Stomach (tissue), 8 donors: ENCODE measurements at regions not wholly inside any gene's neighbourhood (a gene's known extent, or its start where the extent isn't known, plus 50 kb on each side); places are given as distances from the start of the nearest gene placed in this dataset.
"Not testable (repeated sequence)": the region's sequence is repeated elsewhere in the genome, so short reads cannot be mapped to it uniquely, and the experiment has no call there.

Source experiments
- DNase-seq, 2 donors: peaks; one replicate each; pipeline versions ENCODE4 v3.0.0 to v3.0.0-alpha.2; 2013 to 2019
- H3K27ac ChIP-seq, 5 donors: fragments of 200-600 bp in 4 of 5; sonication (generic) in 4 of 5; one replicate each; pipeline ENCODE4 v1.5.1; 2013 to 2019; ENCODE audit warnings: mild to moderate bottlenecking in 1 of 5, moderate library complexity in 1 of 5
- H3K27me3 ChIP-seq, 3 donors: fragments of 200-600 bp; sonication (generic); one replicate each; pipeline ENCODE4 v1.5.1; 2017 to 2019; ENCODE audit warnings: mixed run types in 1 of 3
- H3K36me3 ChIP-seq, 4 donors: fragments of 200-600 bp; sonication (generic); 1 replicate in 3 of 4; 2 replicates in 1 of 4; pipeline ENCODE4 v1.5.1; 2016 to 2019
- H3K4me1 ChIP-seq, 4 donors: fragments of 200-600 bp; sonication (generic); one replicate each; pipeline ENCODE4 v1.5.1; 2016 to 2019
- H3K4me3 ChIP-seq, 4 donors: fragments of 200-600 bp; sonication (generic) in 3 of 4; one replicate each; pipeline ENCODE4 v1.5.1; 2016 to 2019; ENCODE audit warnings: mild to moderate bottlenecking in 1 of 4
- H3K9me3 ChIP-seq, 4 donors: fragments of 200-600 bp; sonication (generic); one replicate each; pipeline ENCODE4 v1.5.1; 2016 to 2019
- EP300 ChIP-seq: sonication (generic); formaldehyde crosslinking; IDR thresholded peaks from one replicate; pipeline ENCODE4 v1.6.1; 2017; ENCODE audit warnings: antibody characterized with exemption
- POLR2A ChIP-seq, 4 donors: fragments of 450-650 bp; IDR thresholded peaks; one replicate each; pipeline ENCODE4 v1.6.1; 2016; ENCODE audit warnings: antibody characterized with exemption in 4 of 4, control low read depth in 2 of 4, mild to moderate bottlenecking in 1 of 4, moderate library complexity in 1 of 4
- POLR2AphosphoS5 ChIP-seq, 3 donors: sonication (generic); formaldehyde crosslinking; IDR thresholded peaks; one replicate each; pipeline ENCODE4 v1.6.1; 2016; ENCODE audit warnings: antibody characterized with exemption in 3 of 3
- WGBS, 5 donors: extraction: QIAGEN DNeasy Blood & Tissue Kit in 3 of 5; methylation state at CpG; one replicate each; pipeline versions ENCODE4 v1.1.5 to v1.1.7; 2013 to 2018; 5-methylcytosine and 5-hydroxymethylcytosine counted together
- intact Hi-C: fragments of 100-400 bp; cut with DNase I; formaldehyde crosslinking; loops from one replicate; pipeline ENCODE4 v1.15.1; 2023; ENCODE audit warnings: low total_unique reads
- TF ChIP-seq, protein P1 (sequence below), 7 experiments: fragments of 450-650 bp in 4 of 7; fragments of 200-600 bp in 3 of 7; sonication (generic) in 3 of 7; IDR thresholded peaks; one replicate each; pipeline ENCODE4 v1.5.1; 2016 to 2019; ENCODE audit warnings: antibody characterized with exemption in 7 of 7, control low read depth in 2 of 7, mild to moderate bottlenecking in 1 of 7
- donor health status: healthy with polysubstance abuse.
- donor health status: Bipolar disorder and iron deficiency.
- donor health status: healthy.

DNA sequence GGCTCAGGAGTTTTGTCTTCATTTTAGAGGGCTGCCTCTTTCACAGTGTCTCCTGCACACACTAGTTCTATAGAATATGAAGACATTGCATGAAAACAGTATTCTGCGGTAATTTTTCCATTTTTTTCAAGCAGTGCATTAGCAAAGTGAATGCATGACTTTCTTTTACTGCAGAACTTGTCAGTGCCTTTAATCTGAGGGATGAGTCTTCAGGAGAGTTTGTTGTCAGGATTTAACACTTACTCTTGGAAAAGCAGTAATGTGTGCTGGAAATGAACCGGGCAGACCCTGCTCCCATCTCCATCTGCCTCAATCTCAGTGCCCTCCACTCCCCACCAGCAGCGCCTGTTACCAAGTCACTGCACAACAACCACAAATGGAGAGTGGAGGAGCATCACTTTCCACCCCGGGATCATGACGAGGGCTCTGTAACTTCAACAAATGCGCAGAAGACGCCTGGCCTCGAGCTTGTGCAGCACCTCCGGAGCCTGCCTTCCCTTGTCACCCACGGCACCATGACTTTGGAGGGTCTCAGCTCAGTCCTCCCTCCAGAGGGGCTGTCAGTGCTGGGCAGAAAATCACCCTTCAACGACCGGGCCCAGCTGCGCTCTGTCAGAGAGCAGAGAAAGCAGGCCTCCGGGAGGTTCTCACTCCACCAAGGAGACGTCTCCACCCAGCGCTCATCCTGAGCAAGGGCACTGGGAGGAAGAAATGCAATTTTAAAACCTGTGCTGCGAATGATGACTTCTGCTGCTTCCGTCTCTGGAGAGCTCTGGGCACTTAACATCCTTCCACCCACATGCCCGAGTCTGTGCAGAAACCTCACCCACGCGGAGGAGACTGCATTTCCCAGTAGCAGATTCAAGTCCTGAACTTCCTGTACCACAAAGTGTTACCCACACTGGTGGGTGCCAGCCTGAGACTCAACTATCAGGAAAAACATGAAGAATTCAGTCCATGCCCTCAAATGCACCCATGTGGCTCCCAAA lies 255.7 kb downstream of the ADGRD1 start:
- intact Hi-C loops = no loop called here
- no peaks in the 10 kb centered on the region for H3K4me1 ChIP-seq
- H3K36me3 ChIP-seq = no peaks in the 10 kb centered on the region
- no peak for TF ChIP-seq POLR2A (IDR thresholded peaks at IDR 0.05)
- TF ChIP-seq, protein P1, sequence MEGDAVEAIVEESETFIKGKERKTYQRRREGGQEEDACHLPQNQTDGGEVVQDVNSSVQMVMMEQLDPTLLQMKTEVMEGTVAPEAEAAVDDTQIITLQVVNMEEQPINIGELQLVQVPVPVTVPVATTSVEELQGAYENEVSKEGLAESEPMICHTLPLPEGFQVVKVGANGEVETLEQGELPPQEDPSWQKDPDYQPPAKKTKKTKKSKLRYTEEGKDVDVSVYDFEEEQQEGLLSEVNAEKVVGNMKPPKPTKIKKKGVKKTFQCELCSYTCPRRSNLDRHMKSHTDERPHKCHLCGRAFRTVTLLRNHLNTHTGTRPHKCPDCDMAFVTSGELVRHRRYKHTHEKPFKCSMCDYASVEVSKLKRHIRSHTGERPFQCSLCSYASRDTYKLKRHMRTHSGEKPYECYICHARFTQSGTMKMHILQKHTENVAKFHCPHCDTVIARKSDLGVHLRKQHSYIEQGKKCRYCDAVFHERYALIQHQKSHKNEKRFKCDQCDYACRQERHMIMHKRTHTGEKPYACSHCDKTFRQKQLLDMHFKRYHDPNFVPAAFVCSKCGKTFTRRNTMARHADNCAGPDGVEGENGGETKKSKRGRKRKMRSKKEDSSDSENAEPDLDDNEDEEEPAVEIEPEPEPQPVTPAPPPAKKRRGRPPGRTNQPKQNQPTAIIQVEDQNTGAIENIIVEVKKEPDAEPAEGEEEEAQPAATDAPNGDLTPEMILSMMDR (IDR thresholded peaks at IDR 0.05) = no peak
- no peak for TF ChIP-seq EP300
- no peak for TF ChIP-seq POLR2AphosphoS5 (IDR thresholded peaks at IDR 0.05)
- no peak overlapping the region for H3K27ac ChIP-seq
- peaks cover 0 to 34% (median 7%) of the 10 kb centered on the region in 3 donors for H3K27me3 ChIP-seq
- H3K9me3 ChIP-seq = peaks cover 0 to 4% (median 0%) of the 10 kb centered on the region in 4 donors
- no peak overlapping the region for H3K4me3 ChIP-seq
- 87 to 89% (median 88%) methylated on average over 15 to 21 of the region's 21 CpGs for WGBS, 5 donors
- no peak for DNase-seq

DNA sequence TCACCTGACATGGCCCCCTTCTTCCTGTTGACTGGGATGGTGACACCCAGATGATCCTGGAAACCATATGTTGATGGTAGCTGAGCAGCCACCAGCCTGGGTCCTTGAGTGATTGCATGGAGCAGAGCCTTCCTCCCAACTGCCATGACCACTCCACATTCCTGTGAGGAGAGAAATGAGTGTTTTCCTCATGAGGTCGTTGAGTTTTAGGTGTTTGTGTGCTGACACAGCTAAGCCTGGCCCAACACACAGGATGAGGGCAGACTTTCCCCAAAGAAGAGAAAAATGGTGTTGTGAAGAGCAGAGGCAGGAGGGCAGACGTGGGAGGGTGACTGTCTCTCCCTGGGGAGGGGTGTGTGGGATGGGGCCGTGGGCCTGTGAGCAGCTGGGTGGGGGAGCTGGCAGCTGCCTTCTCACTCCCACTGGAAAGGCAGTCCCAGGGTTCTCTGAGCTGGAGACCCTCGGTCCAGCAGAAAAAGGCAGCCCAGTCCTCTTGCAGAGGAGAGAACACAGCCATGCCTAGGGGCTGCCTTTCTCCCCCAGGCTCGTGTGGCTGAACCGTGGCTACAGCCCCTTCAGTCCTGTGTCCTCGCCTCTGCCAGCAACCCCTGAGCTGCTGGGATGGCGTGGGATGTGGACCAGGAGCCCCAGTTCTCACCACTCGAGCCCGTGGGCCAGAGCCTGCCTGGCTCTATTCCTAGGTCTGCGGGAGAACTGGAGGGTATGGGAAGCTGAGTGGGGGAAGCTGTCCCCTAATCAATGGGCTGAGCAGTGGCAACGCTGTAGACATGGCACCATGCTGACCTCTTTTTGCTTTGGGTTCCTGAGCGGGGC lies 257.0 kb downstream of the ADGRD1 start:
- no peaks in the 10 kb centered on the region for H3K4me1 ChIP-seq
- H3K4me3 ChIP-seq = no peak overlapping the region
- intact Hi-C loops = no loop called here
- H3K27ac ChIP-seq = no peak overlapping the region
- no peaks in the 10 kb centered on the region for H3K36me3 ChIP-seq
- WGBS, 5 donors = 75 to 88% (median 80%) methylated on average over 11 to 13 of the region's 13 CpGs
- H3K27me3 ChIP-seq = peaks cover 0 to 27% (median 7%) of the 10 kb centered on the region in 3 donors
- no peak for DNase-seq
- no peak for TF ChIP-seq POLR2A (IDR thresholded peaks at IDR 0.05)
- H3K9me3 ChIP-seq = peaks cover 0 to 4% (median 0%) of the 10 kb centered on the region in 4 donors

DNA sequence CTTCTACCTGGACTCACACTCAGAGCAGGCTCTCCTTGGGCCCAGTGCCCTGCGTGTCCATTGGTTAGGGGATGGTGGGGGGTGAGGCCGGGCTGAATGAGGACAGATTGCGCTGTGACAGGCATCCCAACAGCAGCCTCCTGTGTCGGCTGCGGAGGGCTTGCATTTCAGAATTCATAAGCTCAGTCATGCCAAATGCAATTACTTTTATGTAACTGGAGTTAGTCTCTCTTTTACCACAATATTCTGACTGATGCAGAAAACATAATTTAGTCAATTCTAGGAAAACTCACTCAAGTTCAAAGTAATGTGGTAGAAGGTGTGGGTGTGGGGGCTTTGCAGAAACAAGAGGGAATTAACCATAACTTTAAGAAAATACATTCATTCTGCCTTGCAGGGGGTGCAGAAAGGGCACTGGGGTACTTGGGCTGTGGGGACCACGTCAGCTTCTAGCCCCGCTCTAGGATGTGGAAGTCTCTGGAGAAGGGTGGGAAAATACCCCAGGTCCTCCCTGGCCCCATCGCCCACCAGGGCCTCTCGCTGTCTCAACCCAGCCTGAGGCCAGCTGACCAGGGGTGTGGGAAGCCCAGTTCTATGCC lies 257.7 kb downstream of the ADGRD1 start:
- no peak overlapping the region for H3K4me3 ChIP-seq
- intact Hi-C loops = no loop called here
- no peaks in the 10 kb centered on the region for H3K4me1 ChIP-seq
- peaks cover 0 to 4% (median 0%) of the 10 kb centered on the region in 4 donors for H3K9me3 ChIP-seq
- no peak overlapping the region for H3K27ac ChIP-seq
- 78 to 89% (median 87%) methylated on average over 7 to 9 of the region's 9 CpGs for WGBS, 5 donors
- H3K27me3 ChIP-seq = peaks cover 0 to 30% (median 7%) of the 10 kb centered on the region in 3 donors
- no peaks in the 10 kb centered on the region for H3K36me3 ChIP-seq
- DNase-seq = no peak
- TF ChIP-seq, protein P1 (IDR thresholded peaks at IDR 0.05) = no peak
- TF ChIP-seq POLR2A (IDR thresholded peaks at IDR 0.05) (no peak), EP300 (no peak), POLR2AphosphoS5 (IDR thresholded peaks at IDR 0.05) (no peak)

DNA sequence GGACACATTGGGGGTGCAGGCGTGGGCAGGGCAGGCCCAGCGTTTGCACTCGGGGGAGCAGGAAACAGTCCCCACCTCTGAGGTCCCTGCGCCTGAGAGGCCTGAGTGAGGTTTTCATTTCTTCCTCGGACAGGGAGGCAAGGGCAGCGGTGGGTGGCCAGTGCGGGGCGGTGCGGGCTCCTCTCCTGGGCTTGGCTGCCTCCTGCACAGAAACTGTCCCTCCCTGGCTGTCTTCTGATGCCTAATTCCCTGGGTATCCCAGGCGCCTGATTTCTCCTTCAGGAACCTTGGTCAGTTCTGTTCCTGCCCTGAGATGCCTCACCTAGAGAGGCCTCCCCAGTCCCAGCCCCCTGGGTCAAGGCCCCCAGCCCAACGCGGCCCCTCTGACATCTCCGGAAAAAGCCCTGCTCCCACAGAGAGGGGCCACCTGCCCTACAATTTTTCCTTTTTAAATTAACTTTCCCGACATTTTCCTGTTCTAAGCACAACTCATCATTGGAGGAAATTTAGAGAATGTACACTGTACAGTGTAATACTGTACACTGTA lies 260.3 kb downstream of the ADGRD1 start:
- TF ChIP-seq, protein P1 (IDR thresholded peaks at IDR 0.05) = no peak
- intact Hi-C loops = no loop called here
- peaks cover 0 to 4% (median 0%) of the 10 kb centered on the region in 4 donors for H3K9me3 ChIP-seq
- no peaks in the 10 kb centered on the region for H3K36me3 ChIP-seq
- no peak overlapping the region for H3K27ac ChIP-seq
- DNase-seq = no peak
- H3K4me3 ChIP-seq = no peak overlapping the region
- H3K27me3 ChIP-seq = peaks cover 0 to 41% (median 16%) of the 10 kb centered on the region in 3 donors
- WGBS, 5 donors = 81 to 89% (median 86%) methylated on average over 13 to 14 of the region's 14 CpGs
- no peaks in the 10 kb centered on the region for H3K4me1 ChIP-seq

DNA sequence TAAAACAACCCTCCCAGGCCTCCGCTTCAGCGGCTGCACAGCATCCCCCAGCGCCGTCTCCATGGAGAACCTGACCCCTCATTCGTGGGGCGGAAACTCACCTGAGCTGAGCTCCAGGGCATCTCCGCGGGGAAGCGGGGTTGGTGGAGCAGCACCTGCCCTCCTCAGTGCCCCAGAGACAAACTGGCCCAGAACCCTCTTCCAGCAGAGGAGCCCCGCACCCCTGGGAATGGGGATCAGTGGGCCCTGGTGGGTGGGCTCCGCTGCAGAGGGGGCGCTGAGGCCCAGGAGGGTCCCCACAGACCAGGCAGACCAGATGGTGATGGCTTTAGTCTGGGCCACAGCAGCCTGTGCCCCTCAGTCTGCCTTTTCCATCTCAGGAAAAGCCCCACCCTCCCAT lies 261.2 kb downstream of the ADGRD1 start:
- H3K4me3 ChIP-seq, intact Hi-C loops: not testable (repeated sequence)
- 82 to 96% (median 85%) methylated on average over 11 to 12 of the region's 12 CpGs; no CpG with 5 or more reads in 1 of the 5 donors for WGBS, 5 donors

DNA sequence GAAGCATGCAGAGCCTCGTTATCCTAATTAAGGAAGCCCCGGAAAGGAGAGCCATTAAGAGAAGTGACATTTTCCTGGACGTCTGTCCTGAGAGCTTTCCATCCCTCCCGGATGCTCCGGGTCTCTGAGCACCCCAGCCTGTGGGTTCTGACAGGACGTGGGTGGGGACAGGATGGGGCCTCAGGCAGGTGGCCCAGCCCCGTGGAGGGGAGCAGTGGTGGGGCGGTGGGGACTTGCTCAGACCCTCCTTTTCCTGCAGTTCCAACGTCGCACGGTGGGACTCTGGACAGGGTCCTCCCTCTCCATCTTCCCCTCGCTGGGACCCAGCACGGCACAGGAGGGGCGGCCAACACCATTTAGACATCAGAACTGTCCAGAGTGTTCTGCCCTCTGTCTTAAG lies 262.9 kb downstream of the ADGRD1 start:
- DNase-seq, intact Hi-C loops, H3K4me1 ChIP-seq, H3K27ac ChIP-seq, H3K36me3 ChIP-seq, H3K4me3 ChIP-seq, H3K9me3 ChIP-seq: not testable (repeated sequence)
- WGBS, 5 donors = 35 to 51% (median 45%) methylated on average over 2 to 14 of the region's 14 CpGs
- peaks cover 0 to 52% (median 15%) of the 10 kb centered on the region in 3 donors for H3K27me3 ChIP-seq

More for the DNA sequence above, 261.2 kb downstream of the ADGRD1 start:
- DNase-seq, H3K9me3 ChIP-seq, H3K27ac ChIP-seq, H3K4me1 ChIP-seq, H3K36me3 ChIP-seq: not testable (repeated sequence)
- H3K27me3 ChIP-seq = peaks cover 0 to 45% (median 15%) of the 10 kb centered on the region in 3 donors
